OCI-LY7 (cell line): ENCODE measurements at regions not wholly inside any gene's neighbourhood (a gene's known extent, or its start where the extent isn't known, plus 50 kb on each side); places are given as distances from the start of the nearest gene placed in this dataset.

Experiments
- CTCF ChIP-seq: fragments of 200-600 bp; sonication (generic); conservative IDR thresholded peaks from 2 replicates; pipeline ENCODE4 v1.5.1; 2014; ENCODE audit warnings: mild to moderate bottlenecking, antibody characterized with exemption, low read length, moderate library complexity, mixed read lengths
- EZH2phosphoT487 ChIP-seq: fragments of 200-600 bp; sonication (generic); IDR thresholded peaks from 2 replicates; pipeline ENCODE4 v1.6.1; 2018; ENCODE audit warnings: low read depth, borderline replicate concordance, mild to moderate bottlenecking, mixed run types, antibody characterized with exemption, low read length, moderate library complexity, mixed read lengths

DNA sequence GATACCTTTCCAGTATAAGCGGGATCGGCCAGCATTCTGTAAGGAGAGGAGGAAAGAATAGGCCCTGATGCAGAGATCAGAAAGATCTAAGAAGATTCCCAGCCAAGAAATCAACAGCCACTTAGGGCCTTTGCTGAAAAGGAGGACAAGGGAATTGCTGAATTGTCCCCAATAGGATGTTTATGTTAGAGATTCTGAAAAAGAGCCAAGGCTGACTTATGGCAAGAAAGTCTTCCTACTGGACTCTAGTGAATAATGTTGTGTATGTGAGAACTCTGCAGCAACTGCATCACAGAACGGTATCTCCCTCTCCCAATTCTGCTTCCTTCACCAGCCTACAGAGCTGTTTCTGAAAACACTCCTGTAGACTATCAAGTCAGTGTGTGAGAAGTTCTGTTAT, 298.0 kb upstream of the CXADR start:
- TF ChIP-seq CTCF (no peak), EZH2phosphoT487 (no peak)
